HEK293 (cell line): ENCODE measurements at regions not wholly inside any gene's neighbourhood (a gene's known extent, or its start where the extent isn't known, plus 50 kb on each side); places are given as distances from the start of the nearest gene placed in this dataset.
A peak's percentile ranks its signal among the peaks of the same experiment; 100 is the strongest.

Experiments
- BCL11B ChIP-seq: fragments of 450-650 bp; formaldehyde crosslinking; IDR thresholded peaks from 2 replicates; pipeline ENCODE4 v1.5.1; 2016; ENCODE audit warnings: low read depth, missing biosample characterization, missing genetic modification characterization
- IKZF3 ChIP-seq: fragments of 450-650 bp; IDR thresholded peaks from 2 replicates; pipeline ENCODE4 v1.5.0; 2018; ENCODE audit warnings: missing biosample characterization, mild to moderate bottlenecking, missing genetic modification characterization, moderate library complexity
- MZF1 ChIP-seq: fragments of 450-650 bp; formaldehyde crosslinking; IDR thresholded peaks from 2 replicates; pipeline ENCODE4 v1.5.1; 2017; ENCODE audit warnings: missing biosample characterization, missing genetic modification characterization, borderline replicate concordance
- SCRT1 ChIP-seq: fragments of 450-650 bp; formaldehyde crosslinking; IDR thresholded peaks from 2 replicates; pipeline ENCODE4 v1.5.1; 2016; ENCODE audit warnings: missing biosample characterization, missing genetic modification characterization, borderline replicate concordance
- SCRT2 ChIP-seq: fragments of 450-650 bp; formaldehyde crosslinking; IDR thresholded peaks from 2 replicates; pipeline ENCODE4 v1.5.1; 2016; ENCODE audit warnings: missing biosample characterization, missing genetic modification characterization
- TCF7L2 ChIP-seq: IDR thresholded peaks from 2 replicates; pipeline ENCODE4 v1.6.1; 2011; ENCODE audit warnings: low read depth, mild to moderate bottlenecking, inconsistent platforms, low read length, moderate library complexity, borderline replicate concordance
- ZBTB7A ChIP-seq: fragments of 450-650 bp; formaldehyde crosslinking; IDR thresholded peaks from 2 replicates; pipeline ENCODE4 v1.5.1; 2016; ENCODE audit warnings: low read depth, missing biosample characterization, missing genetic modification characterization
- ZFP3 ChIP-seq: fragments of 450-650 bp; formaldehyde crosslinking; IDR thresholded peaks from 2 replicates; pipeline ENCODE4 v1.5.1; 2016; ENCODE audit warnings: low read depth, missing biosample characterization, missing genetic modification characterization
- ZFP41 ChIP-seq: fragments of 450-650 bp; formaldehyde crosslinking; IDR thresholded peaks from 2 replicates; pipeline ENCODE4 v1.5.1; 2016; ENCODE audit warnings: missing biosample characterization, missing genetic modification characterization, borderline replicate concordance
- ZNF155 ChIP-seq: fragments of 450-650 bp; formaldehyde crosslinking; IDR thresholded peaks from 2 replicates; pipeline ENCODE4 v1.5.1; 2016; ENCODE audit warnings: missing biosample characterization, missing genetic modification characterization
- ZNF174 ChIP-seq: fragments of 450-650 bp; formaldehyde crosslinking; IDR thresholded peaks from 2 replicates; pipeline ENCODE4 v1.5.0; 2017; ENCODE audit warnings: missing biosample characterization, mild to moderate bottlenecking, missing genetic modification characterization
- ZNF202 ChIP-seq: fragments of 450-650 bp; formaldehyde crosslinking; IDR thresholded peaks from 2 replicates; pipeline ENCODE4 v1.5.1; 2016; ENCODE audit warnings: missing biosample characterization, missing genetic modification characterization, borderline replicate concordance
- ZNF248 ChIP-seq: fragments of 450-650 bp; formaldehyde crosslinking; IDR thresholded peaks from 2 replicates; pipeline ENCODE4 v1.5.1; 2017; ENCODE audit warnings: missing biosample characterization, missing genetic modification characterization
- ZNF292 ChIP-seq: fragments of 450-650 bp; formaldehyde crosslinking; IDR thresholded peaks from 2 replicates; pipeline ENCODE4 v1.5.1; 2016; ENCODE audit warnings: low read depth, missing biosample characterization, missing genetic modification characterization, borderline replicate concordance
- ZNF354C ChIP-seq: fragments of 450-650 bp; formaldehyde crosslinking; IDR thresholded peaks from 2 replicates; pipeline ENCODE4 v1.5.1; 2016; ENCODE audit warnings: missing biosample characterization, missing genetic modification characterization, low read depth, borderline replicate concordance
- ZNF366 ChIP-seq: fragments of 450-650 bp; formaldehyde crosslinking; conservative IDR thresholded peaks from 2 replicates; pipeline ENCODE4 v1.5.1; 2016; ENCODE audit warnings: missing biosample characterization, missing genetic modification characterization
- ZNF391 ChIP-seq: fragments of 450-650 bp; formaldehyde crosslinking; IDR thresholded peaks from 2 replicates; pipeline ENCODE4 v1.5.1; 2016; ENCODE audit warnings: low read depth, missing biosample characterization, missing genetic modification characterization, borderline replicate concordance
- ZNF426 ChIP-seq: fragments of 450-650 bp; formaldehyde crosslinking; IDR thresholded peaks from 2 replicates; pipeline ENCODE4 v1.5.1; 2017; ENCODE audit warnings: missing biosample characterization, missing genetic modification characterization, mild to moderate bottlenecking, inconsistent platforms, moderate library complexity
- ZNF514 ChIP-seq: fragments of 450-650 bp; formaldehyde crosslinking; IDR thresholded peaks from 2 replicates; pipeline ENCODE4 v1.5.1; 2016; ENCODE audit warnings: missing biosample characterization, missing genetic modification characterization
- ZNF530 ChIP-seq: fragments of 450-650 bp; formaldehyde crosslinking; IDR thresholded peaks from 2 replicates; pipeline ENCODE4 v1.5.1; 2016; ENCODE audit warnings: low read depth, missing biosample characterization, missing genetic modification characterization
- ZNF560 ChIP-seq: fragments of 450-650 bp; formaldehyde crosslinking; IDR thresholded peaks from 2 replicates; pipeline ENCODE4 v1.5.1; 2017; ENCODE audit warnings: missing biosample characterization, missing genetic modification characterization, borderline replicate concordance
- ZNF561 ChIP-seq: fragments of 450-650 bp; IDR thresholded peaks from 2 replicates; pipeline ENCODE4 v1.5.1; 2018; ENCODE audit warnings: missing biosample characterization, missing genetic modification characterization, borderline replicate concordance
- ZNF629 ChIP-seq: fragments of 450-650 bp; formaldehyde crosslinking; IDR thresholded peaks from 2 replicates; pipeline ENCODE4 v1.5.1; 2017; ENCODE audit warnings: missing biosample characterization, missing genetic modification characterization
- ZNF76 ChIP-seq: fragments of 450-650 bp; formaldehyde crosslinking; IDR thresholded peaks from 2 replicates; pipeline ENCODE4; 2016; ENCODE audit warnings: low read depth, missing biosample characterization, missing genetic modification characterization, borderline replicate concordance
- TF ChIP-seq, protein P1 (sequence below): fragments of 450-650 bp; formaldehyde crosslinking; IDR thresholded peaks from 2 replicates; pipeline ENCODE4 v1.5.1; 2016; ENCODE audit warnings: missing biosample characterization, missing genetic modification characterization
- TF ChIP-seq, protein P2 (sequence below): fragments of 450-650 bp; formaldehyde crosslinking; IDR thresholded peaks from 2 replicates; pipeline ENCODE4 v1.5.1; 2016; ENCODE audit warnings: missing biosample characterization, missing genetic modification characterization
- TF ChIP-seq, protein P3 (sequence below): fragments of 450-650 bp; formaldehyde crosslinking; IDR thresholded peaks from 2 replicates; pipeline ENCODE4 v1.5.1; 2017; ENCODE audit warnings: missing biosample characterization, mild to moderate bottlenecking, missing genetic modification characterization, moderate library complexity
- TF ChIP-seq, protein P4 (sequence below): fragments of 450-650 bp; formaldehyde crosslinking; IDR thresholded peaks from 2 replicates; pipeline ENCODE4 v1.5.1; 2016; ENCODE audit warnings: missing biosample characterization, missing genetic modification characterization
- TF ChIP-seq, protein P5 (sequence below): fragments of 450-650 bp; formaldehyde crosslinking; IDR thresholded peaks from 2 replicates; pipeline ENCODE4 v1.5.1; 2016; ENCODE audit warnings: missing biosample characterization, missing genetic modification characterization, low read depth

DNA sequence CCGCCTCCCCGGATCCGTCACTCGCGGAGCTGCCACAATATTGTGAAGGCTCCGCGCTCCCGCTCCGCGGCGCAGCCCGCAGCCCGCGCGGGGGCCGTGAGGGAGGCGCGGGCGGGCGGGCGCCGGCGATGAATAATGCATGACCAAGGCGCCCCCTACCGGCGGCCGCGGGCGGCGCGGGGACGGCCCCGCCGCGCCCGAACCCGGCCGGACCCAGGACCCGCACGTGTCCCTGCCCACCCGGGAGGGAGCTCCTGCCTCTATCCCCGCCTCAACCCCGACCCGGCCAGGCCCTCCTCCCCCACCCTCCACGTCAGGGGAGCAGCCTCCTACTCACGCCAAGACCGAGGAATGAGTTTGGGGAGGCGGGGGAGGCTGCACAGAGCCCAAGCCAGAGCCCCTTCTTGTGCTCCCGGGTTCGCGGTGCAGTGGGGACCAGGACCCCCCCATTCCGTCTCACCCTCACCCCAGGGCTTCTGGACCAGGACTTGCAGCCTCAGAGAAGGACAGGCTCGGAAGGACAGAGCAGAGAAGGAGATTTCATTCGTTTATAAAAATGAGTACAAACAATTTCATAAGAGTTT, 70.8 kb upstream of the CASZ1 start (continued):
- TF ChIP-seq, protein P1, sequence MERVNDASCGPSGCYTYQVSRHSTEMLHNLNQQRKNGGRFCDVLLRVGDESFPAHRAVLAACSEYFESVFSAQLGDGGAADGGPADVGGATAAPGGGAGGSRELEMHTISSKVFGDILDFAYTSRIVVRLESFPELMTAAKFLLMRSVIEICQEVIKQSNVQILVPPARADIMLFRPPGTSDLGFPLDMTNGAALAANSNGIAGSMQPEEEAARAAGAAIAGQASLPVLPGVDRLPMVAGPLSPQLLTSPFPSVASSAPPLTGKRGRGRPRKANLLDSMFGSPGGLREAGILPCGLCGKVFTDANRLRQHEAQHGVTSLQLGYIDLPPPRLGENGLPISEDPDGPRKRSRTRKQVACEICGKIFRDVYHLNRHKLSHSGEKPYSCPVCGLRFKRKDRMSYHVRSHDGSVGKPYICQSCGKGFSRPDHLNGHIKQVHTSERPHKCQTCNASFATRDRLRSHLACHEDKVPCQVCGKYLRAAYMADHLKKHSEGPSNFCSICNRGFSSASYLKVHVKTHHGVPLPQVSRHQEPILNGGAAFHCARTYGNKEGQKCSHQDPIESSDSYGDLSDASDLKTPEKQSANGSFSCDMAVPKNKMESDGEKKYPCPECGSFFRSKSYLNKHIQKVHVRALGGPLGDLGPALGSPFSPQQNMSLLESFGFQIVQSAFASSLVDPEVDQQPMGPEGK (tag by site-specific recombination): peak; percentile 68
- TF ChIP-seq, protein P2, sequence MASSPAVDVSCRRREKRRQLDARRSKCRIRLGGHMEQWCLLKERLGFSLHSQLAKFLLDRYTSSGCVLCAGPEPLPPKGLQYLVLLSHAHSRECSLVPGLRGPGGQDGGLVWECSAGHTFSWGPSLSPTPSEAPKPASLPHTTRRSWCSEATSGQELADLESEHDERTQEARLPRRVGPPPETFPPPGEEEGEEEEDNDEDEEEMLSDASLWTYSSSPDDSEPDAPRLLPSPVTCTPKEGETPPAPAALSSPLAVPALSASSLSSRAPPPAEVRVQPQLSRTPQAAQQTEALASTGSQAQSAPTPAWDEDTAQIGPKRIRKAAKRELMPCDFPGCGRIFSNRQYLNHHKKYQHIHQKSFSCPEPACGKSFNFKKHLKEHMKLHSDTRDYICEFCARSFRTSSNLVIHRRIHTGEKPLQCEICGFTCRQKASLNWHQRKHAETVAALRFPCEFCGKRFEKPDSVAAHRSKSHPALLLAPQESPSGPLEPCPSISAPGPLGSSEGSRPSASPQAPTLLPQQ (tag by site-specific recombination): no peak
- TF ChIP-seq ZNF292 (tag by site-specific recombination) (no peak), ZFP41 (tag by site-specific recombination) (no peak), TCF7L2 (no peak), ZNF629 (tag by site-specific recombination) (no peak), ZFP3 (tag by site-specific recombination) (no peak), ZNF530 (no peak), ZNF76 (no peak), ZNF391 (tag by site-specific recombination) (no peak), ZNF560 (tag by site-specific recombination) (no peak), ZNF174 (tag by site-specific recombination) (no peak), SCRT2 (tag by site-specific recombination) (no peak), ZNF248 (tag by site-specific recombination) (no peak), IKZF3 (no peak), BCL11B (tag by site-specific recombination) (no peak), MZF1 (tag by site-specific recombination) (no peak), ZNF426 (tag by site-specific recombination) (no peak), ZBTB7A (tag by site-specific recombination) (no peak), ZNF366 (tag by site-specific recombination) (no peak), ZNF354C (tag by site-specific recombination) (no peak), ZNF561 (tag by site-specific recombination) (no peak), ZNF514 (no peak), SCRT1 (tag by site-specific recombination) (no peak), ZNF155 (tag by site-specific recombination) (no peak), ZNF202 (tag by site-specific recombination) (no peak)
- TF ChIP-seq, protein P3, sequence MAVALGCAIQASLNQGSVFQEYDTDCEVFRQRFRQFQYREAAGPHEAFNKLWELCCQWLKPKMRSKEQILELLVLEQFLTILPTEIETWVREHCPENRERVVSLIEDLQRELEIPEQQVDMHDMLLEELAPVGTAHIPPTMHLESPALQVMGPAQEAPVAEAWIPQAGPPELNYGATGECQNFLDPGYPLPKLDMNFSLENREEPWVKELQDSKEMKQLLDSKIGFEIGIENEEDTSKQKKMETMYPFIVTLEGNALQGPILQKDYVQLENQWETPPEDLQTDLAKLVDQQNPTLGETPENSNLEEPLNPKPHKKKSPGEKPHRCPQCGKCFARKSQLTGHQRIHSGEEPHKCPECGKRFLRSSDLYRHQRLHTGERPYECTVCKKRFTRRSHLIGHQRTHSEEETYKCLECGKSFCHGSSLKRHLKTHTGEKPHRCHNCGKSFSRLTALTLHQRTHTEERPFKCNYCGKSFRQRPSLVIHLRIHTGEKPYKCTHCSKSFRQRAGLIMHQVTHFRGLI (tag by site-specific recombination): no peak
- TF ChIP-seq, protein P4, sequence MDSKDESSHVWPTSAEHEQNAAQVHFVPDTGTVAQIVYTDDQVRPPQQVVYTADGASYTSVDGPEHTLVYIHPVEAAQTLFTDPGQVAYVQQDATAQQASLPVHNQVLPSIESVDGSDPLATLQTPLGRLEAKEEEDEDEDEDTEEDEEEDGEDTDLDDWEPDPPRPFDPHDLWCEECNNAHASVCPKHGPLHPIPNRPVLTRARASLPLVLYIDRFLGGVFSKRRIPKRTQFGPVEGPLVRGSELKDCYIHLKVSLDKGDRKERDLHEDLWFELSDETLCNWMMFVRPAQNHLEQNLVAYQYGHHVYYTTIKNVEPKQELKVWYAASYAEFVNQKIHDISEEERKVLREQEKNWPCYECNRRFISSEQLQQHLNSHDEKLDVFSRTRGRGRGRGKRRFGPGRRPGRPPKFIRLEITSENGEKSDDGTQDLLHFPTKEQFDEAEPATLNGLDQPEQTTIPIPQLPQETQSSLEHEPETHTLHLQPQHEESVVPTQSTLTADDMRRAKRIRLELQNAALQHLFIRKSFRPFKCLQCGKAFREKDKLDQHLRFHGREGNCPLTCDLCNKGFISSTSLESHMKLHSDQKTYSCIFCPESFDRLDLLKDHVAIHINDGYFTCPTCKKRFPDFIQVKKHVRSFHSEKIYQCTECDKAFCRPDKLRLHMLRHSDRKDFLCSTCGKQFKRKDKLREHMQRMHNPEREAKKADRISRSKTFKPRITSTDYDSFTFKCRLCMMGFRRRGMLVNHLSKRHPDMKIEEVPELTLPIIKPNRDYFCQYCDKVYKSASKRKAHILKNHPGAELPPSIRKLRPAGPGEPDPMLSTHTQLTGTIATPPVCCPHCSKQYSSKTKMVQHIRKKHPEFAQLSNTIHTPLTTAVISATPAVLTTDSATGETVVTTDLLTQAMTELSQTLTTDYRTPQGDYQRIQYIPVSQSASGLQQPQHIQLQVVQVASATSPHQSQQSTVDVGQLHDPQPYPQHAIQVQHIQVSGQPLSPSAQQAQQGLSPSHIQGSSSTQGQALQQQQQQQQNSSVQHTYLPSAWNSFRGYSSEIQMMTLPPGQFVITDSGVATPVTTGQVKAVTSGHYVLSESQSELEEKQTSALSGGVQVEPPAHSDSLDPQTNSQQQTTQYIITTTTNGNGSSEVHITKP (tag by site-specific recombination): no peak
- TF ChIP-seq, protein P5, sequence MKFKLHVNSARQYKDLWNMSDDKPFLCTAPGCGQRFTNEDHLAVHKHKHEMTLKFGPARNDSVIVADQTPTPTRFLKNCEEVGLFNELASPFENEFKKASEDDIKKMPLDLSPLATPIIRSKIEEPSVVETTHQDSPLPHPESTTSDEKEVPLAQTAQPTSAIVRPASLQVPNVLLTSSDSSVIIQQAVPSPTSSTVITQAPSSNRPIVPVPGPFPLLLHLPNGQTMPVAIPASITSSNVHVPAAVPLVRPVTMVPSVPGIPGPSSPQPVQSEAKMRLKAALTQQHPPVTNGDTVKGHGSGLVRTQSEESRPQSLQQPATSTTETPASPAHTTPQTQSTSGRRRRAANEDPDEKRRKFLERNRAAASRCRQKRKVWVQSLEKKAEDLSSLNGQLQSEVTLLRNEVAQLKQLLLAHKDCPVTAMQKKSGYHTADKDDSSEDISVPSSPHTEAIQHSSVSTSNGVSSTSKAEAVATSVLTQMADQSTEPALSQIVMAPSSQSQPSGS (tag by site-specific recombination): no peak
